Right renal cortex interstitium (tissue), 3 donors: ENCODE measurements at regions not wholly inside any gene's neighbourhood (a gene's known extent, or its start where the extent isn't known, plus 50 kb on each side); places are given as distances from the start of the nearest gene placed in this dataset.
A peak's percentile ranks its signal among the peaks of the same experiment; 100 is the strongest.
"Not testable (repeated sequence)": the region's sequence is repeated elsewhere in the genome, so short reads cannot be mapped to it uniquely, and the experiment has no call there.

Experiments
- DNase-seq, 3 donors: peaks; one replicate each; pipeline ENCODE4 v3.0.0-alpha.2; 2013; ENCODE audit warnings: low read depth in 3 of 3, low spot score in 2 of 3

DNA sequence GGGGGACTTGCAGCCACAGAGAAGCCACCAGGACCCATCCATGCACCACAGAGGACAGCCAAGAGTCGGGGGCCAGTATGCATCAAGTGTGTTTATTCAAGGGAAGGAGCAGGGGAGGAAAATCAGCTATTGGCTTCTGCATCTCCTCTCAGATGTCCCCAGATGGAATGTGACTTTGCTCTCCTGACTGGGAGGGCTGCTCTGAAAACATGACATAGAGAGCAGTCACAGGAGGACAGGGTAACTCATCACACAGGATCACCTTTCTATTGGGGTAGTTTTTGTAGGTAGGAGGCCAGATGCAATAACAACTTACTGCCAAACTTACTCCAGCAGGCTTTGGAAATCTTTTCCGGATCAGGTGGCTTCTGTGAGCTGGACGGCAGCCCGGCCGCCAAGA, 121.0 kb upstream of the OPCML start:
- no peak for DNase-seq

- no peak for DNase-seq
Measured at GRCh38 chr11:133650082-133650481, 117.8 kb upstream of the OPCML start.

GRCh38 chr11:133649040-133649439, 116.7 kb upstream of the OPCML start:
- DNase-seq: no peak

DNA sequence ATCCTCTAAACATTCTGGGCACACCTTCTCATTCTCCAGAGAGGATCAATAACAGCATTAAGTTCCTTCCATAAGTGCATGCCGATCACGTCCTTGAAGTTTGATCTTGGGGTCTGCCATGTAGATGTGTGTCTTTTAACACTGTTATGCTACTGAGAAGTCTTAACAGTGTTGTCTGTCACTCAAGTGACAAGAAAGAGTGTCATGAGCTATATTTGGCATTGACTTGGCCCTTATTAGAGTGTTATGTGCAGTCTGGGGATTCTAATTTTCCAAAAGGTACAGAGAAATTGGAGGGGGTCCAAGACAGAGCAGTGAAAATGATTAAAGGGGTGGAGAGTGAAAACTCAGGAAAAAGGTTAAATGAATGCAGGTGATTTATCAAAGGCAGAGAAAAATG, 107.1 kb upstream of the OPCML start:
- no peak for DNase-seq

GRCh38 chr11:133638921-133639320, 106.6 kb upstream of the OPCML start:
- DNase-seq: no peak

- no peak for DNase-seq
Measured at GRCh38 chr11:133636711-133637355, 104.5 kb upstream of the OPCML start.

DNA sequence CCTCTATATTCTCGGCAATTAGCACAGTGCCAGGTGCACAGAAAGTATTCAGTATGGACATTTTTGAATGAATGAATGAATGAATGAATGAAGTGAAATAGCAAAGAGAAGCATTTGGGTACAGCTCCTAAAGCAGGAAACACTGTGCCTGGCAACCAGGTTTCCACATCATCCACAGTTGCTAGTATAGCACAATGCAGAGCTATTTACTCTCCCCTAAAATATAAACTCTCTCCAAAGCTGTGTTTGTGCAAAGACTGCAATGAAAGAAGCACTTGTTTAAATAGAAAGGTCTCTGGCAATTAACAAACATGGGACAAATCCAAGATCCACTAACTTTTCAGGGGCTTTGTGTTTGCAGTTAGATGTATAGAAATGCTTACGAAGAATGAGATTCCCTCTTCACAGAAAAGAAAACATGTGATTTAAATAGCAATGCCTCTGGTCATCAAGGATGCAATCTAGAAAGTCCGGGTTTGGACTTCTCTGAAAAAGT, 103.0 kb upstream of the OPCML start:
- no peak for DNase-seq

DNA sequence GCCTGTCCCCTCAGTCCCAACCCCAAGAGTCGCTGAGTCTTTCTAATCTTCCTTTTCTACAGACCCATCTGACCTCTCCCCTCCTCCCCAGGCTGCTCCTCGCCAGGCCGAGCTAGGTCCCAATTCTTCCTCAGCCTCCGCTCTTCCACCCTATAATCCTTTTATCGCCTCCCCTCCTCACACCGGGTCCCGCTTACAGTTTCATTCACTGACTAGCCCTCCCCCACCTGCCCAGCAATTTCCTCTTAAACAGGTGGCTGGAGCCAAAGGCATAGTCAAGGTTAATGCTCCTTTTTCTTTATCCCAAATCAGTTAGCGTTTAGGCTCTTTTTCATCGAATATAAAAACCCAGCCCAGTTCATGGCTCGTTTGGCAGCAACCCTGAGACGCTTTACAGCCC, 96.1 kb upstream of the OPCML start:
- DNase-seq: not testable (repeated sequence)

DNA sequence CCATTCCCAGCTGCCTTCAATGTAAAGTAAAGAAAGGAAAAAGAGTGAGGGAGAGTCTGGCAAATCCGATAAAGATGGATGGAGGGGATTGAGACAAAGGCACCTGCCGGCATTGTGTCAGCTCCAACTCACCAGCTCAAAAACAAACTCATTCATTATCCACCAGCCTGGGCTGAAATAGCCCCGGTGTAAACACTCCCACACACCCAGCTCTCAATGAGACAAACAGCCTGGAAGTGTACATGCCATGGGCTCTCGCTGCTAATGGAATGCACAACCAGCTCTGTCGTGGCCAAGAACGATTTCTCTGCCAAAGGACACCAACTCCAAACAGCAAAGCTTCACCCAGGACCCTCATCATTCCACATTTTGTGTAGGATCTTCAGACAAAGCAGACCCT, 89.3 kb upstream of the OPCML start:
- no peak for DNase-seq

- no peak for DNase-seq
Measured at GRCh38 chr11:133619973-133620372, 87.7 kb upstream of the OPCML start.

DNA sequence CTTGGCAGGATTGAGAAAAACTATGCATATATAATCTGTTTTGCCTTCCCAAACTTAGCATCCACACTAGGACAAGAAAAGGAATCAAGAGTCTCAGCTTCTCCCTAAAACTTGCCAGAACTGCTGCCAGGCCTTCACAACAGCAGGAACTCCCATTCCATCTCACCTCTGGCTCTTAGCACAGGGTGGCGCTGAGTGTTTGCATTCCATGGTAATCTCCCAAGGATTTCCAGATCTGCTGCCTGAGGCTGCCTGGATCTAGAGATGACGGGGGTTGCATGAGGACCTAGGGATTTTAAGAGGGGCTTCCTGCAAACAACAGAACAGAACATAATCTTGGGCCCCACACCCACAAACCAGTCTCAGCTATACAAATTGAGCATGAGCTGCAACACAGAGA, 87.1 kb upstream of the OPCML start:
- no peak for DNase-seq

- no peak for DNase-seq
Measured at GRCh38 chr11:133618544-133618943, 86.2 kb upstream of the OPCML start.

DNA sequence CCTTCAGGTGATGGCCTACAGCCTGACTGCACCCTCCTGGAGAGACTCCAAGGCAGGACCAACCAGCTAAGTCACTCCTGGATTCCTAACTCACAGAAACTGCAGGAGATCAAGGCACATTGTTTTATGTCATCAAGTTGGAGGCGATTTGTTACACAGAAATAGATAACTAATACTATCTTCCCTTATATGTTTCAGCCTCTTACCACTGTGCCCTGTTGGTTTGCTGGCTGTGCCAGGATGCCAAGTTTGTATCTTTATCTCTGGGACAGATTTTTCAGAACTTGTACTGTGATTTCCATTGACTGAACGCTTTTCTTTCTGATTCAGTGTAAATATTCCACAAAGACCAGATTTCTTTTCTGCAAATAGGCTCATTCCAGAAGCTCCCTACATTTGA, 76.2 kb upstream of the OPCML start:
- no peak for DNase-seq

- DNase-seq: no peak
Measured at GRCh38 chr11:133606124-133606523, 73.8 kb upstream of the OPCML start.

DNA sequence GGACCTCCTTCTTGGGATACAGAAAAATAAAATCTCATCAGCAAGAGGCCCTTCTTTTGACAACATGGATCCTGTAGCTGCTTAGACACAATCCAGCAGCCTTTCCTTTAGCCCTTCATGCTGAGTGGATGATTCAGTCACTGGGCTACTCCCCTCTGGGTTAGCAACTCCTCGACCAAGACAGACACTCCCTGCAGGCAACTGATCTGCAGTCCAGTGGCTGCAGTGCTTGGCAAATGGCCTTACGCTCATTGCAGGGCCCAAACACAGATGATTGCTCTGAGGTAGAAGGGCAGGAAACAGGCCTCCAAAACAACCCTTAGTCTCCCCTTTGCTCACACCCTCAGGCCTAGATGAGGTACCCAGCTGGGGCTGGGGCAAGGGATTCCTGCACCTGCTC, 73.2 kb upstream of the OPCML start:
- DNase-seq: no peak

- DNase-seq: no peak
Measured at GRCh38 chr11:133601641-133602040, 69.3 kb upstream of the OPCML start.

GRCh38 chr11:133600786-133601185, 68.5 kb upstream of the OPCML start:
- DNase-seq: peak in 1 of 3 donors; percentile 41

DNA sequence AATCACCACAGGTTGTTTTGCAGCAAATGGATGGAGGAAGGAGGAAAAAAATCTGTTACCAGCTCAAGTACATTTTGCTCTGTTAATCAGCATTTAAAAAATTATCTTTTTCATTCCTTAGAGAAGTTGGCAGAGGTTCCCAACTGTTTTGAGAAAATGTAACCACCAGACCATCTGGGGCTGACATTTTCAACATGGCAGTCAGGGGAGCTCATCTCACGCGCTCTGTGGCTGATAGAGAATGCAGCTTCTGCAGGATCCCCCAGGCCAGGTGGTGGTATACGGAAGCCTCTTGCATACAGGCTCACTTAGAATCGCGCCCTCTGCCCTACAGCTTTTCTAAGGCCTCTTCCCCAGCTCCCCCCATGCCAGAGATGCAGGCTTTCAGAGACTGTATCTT, 68.0 kb upstream of the OPCML start:
- no peak for DNase-seq

- no peak for DNase-seq
Measured at GRCh38 chr11:133598906-133599305, 66.6 kb upstream of the OPCML start.

DNA sequence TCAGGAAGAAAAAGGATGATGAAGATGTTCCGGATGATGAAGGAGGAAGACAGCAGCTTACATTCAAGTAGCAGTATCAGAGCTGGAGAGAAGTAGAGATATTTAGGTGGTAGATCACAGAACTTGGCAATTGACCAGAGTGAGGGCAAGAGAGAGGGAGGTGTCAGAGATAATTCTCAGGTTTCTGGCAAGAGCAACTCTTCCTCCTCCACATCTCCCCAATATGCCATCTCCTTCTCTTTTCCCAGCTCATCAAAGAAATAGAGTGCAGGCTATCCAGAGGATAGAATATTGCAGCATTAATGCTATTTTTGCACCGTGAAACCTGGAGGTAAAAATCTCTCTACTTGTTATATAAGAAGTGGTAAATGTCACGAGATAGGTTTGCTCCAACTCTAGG, 64.9 kb upstream of the OPCML start:
- no peak for DNase-seq

- DNase-seq: no peak
Measured at GRCh38 chr11:133595998-133596590, 63.8 kb upstream of the OPCML start.

GRCh38 chr11:133593036-133593435, 60.7 kb upstream of the OPCML start:
- DNase-seq: no peak
